ENCODE measurements at regions not wholly inside any gene's neighbourhood (a gene's known extent, or its start where the extent isn't known, plus 50 kb on each side); places are given as distances from the start of the nearest gene placed in this dataset.

- Histone ChIP-seq H3K27ac (ENCODE audit: low read depth, low read length, poor library complexity, severe bottlenecking) (no peak overlapping the region), H3K36me3 (ENCODE audit: insufficient read depth, low read length) (no peaks in the 10 kb centered on the region), H2AFZ (ENCODE audit: low read length) (no peak overlapping the region), H3F3A (ENCODE audit: insufficient read depth, low read length) (no peaks in the 10 kb centered on the region), H3K79me2 (ENCODE audit: insufficient read depth, low read length) (no peaks in the 10 kb centered on the region), H4K20me1 (ENCODE audit: insufficient read depth, low read length) (no peaks in the 10 kb centered on the region), H3K4me3 (ENCODE audit: low read depth, low read length, poor library complexity, severe bottlenecking) (no peak overlapping the region), H3K27me3 (ENCODE audit: insufficient read depth, low read length) (no peaks in the 10 kb centered on the region), H3K9me2 (ENCODE audit: low read depth, low read length) (no peaks in the 10 kb centered on the region), H3K4me1 (ENCODE audit: insufficient read depth, low read length, severe bottlenecking) (no peaks in the 10 kb centered on the region), H3K9me3 (ENCODE audit: low read length) (no peaks in the 10 kb centered on the region), H3K9ac (ENCODE audit: low read length) (no peak overlapping the region), H3K4me2 (ENCODE audit: low read length) (no peak overlapping the region)
- TF ChIP-seq EZH2 (IDR thresholded peaks at IDR 0.05; ENCODE audit: borderline replicate concordance, low read length) (no peak), CTCF (IDR thresholded peaks at IDR 0.05; ENCODE audit: low read length) (no peak)
These were observed 164.5 kb downstream of the DRD1 start for GRCh38 chr5:175279506-175279905.

GRCh38 chr5:175275748-175276147 lies 168.2 kb downstream of the DRD1 start:
- Histone ChIP-seq H3K4me2 (ENCODE audit: low read length) (no peak overlapping the region), H3K36me3 (ENCODE audit: insufficient read depth, low read length) (no peaks in the 10 kb centered on the region), H2AFZ (ENCODE audit: low read length) (no peak overlapping the region), H3K9me3 (ENCODE audit: low read length) (no peaks in the 10 kb centered on the region), H3F3A (ENCODE audit: insufficient read depth, low read length) (no peaks in the 10 kb centered on the region), H3K79me2 (ENCODE audit: insufficient read depth, low read length) (no peaks in the 10 kb centered on the region), H3K9ac (ENCODE audit: low read length) (no peak overlapping the region), H3K27me3 (ENCODE audit: insufficient read depth, low read length) (no peaks in the 10 kb centered on the region), H3K4me1 (ENCODE audit: insufficient read depth, low read length, severe bottlenecking) (no peaks in the 10 kb centered on the region), H3K4me3 (ENCODE audit: low read depth, low read length, poor library complexity, severe bottlenecking) (no peak overlapping the region), H3K27ac (ENCODE audit: low read depth, low read length, poor library complexity, severe bottlenecking) (no peak overlapping the region), H4K20me1 (ENCODE audit: insufficient read depth, low read length) (no peaks in the 10 kb centered on the region), H3K9me2 (ENCODE audit: low read depth, low read length) (no peaks in the 10 kb centered on the region)
- TF ChIP-seq EZH2 (IDR thresholded peaks at IDR 0.05; ENCODE audit: borderline replicate concordance, low read length) (no peak), CTCF (IDR thresholded peaks at IDR 0.05; ENCODE audit: low read length) (no peak)

DNA sequence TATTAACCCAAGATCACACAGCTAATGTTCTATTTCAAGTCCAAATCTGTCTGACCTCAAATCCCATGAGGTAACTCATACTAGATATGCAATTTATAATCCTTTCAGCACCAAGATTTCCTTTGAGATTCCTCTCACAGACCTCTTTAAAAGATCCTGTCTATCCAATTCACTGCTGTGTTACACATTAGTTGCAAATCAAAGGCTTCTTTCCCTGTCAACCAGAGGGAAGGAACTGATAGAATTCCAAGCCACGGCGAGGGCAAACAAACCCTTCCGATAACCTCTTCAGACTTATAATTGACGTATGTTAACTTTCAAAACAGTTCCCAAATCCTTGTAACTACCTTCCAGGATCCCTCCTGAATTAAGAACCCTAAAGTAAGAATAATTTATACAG lies 168.9 kb downstream of the DRD1 start:
- TF ChIP-seq CTCF (IDR thresholded peaks at IDR 0.05; ENCODE audit: low read length) (no peak), EZH2 (IDR thresholded peaks at IDR 0.05; ENCODE audit: borderline replicate concordance, low read length) (no peak)
- no peaks in the 10 kb centered on the region for H3K4me1 ChIP-seq (ENCODE audit: insufficient read depth, low read length, severe bottlenecking)
- H3K79me2 ChIP-seq (ENCODE audit: insufficient read depth, low read length): no peaks in the 10 kb centered on the region
- no peaks in the 10 kb centered on the region for H3K27me3 ChIP-seq (ENCODE audit: insufficient read depth, low read length)
- H2AFZ ChIP-seq (ENCODE audit: low read length): no peak overlapping the region
- no peaks in the 10 kb centered on the region for H3K9me3 ChIP-seq (ENCODE audit: low read length)
- no peak overlapping the region for H3K9ac ChIP-seq (ENCODE audit: low read length)
- H3K4me2 ChIP-seq (ENCODE audit: low read length): no peak overlapping the region
- no peak overlapping the region for H3K27ac ChIP-seq (ENCODE audit: low read depth, low read length, poor library complexity, severe bottlenecking)
- H4K20me1 ChIP-seq (ENCODE audit: insufficient read depth, low read length): no peaks in the 10 kb centered on the region
- H3K36me3 ChIP-seq (ENCODE audit: insufficient read depth, low read length): no peaks in the 10 kb centered on the region
- no peaks in the 10 kb centered on the region for H3F3A ChIP-seq (ENCODE audit: insufficient read depth, low read length)
- H3K9me2 ChIP-seq (ENCODE audit: low read depth, low read length): no peaks in the 10 kb centered on the region
- no peak overlapping the region for H3K4me3 ChIP-seq (ENCODE audit: low read depth, low read length, poor library complexity, severe bottlenecking)

All from OCI-LY1 (cell line).